ENCODE measurements at regions not wholly inside any gene's neighbourhood (a gene's known extent, or its start where the extent isn't known, plus 50 kb on each side); places are given as distances from the start of the nearest gene placed in this dataset.

- Histone ChIP-seq H3K9me3 (no peaks in the 10 kb centered on the region), H3K4me1 (ENCODE audit: control insufficient read depth in 1 of 2, low read depth in 2 of 2) (no peaks in the 10 kb centered on the region)
- ATAC-seq (ENCODE audit: insufficient number of reproducible peaks, low FRiP score, low read depth): no peak
Observed at GRCh38 chr2:71928734-71929481, 218.8 kb downstream of the CYP26B1 start.

GRCh38 chr2:71927757-71928715, 219.6 kb downstream of the CYP26B1 start:
- Histone ChIP-seq H3K36me3 (no peaks in the 10 kb centered on the region), H3K27ac (no peak overlapping the region), H3K9me3 (no peaks in the 10 kb centered on the region), H3K4me3 (no peak overlapping the region), H3K27me3 (replicated peaks; ENCODE audit: insufficient read depth) (no peaks in the 10 kb centered on the region), H3K4me1 (ENCODE audit: control insufficient read depth in 1 of 2, low read depth in 2 of 2) (no peaks in the 10 kb centered on the region)
- ATAC-seq (ENCODE audit: insufficient number of reproducible peaks, low FRiP score, low read depth) (no peak), DNase-seq (ENCODE audit: low spot score) (no peak)
- TF ChIP-seq CTCF (IDR thresholded peaks at IDR 0.05): no peak

More at GRCh38 chr2:71928734-71929481, 218.8 kb downstream of the CYP26B1 start:
- H3K36me3 ChIP-seq: no peaks in the 10 kb centered on the region
- H3K27me3 ChIP-seq (replicated peaks; ENCODE audit: insufficient read depth): no peaks in the 10 kb centered on the region
- no peak for DNase-seq (ENCODE audit: low spot score)
- no peak overlapping the region for H3K4me3 ChIP-seq
- no peak for TF ChIP-seq CTCF (IDR thresholded peaks at IDR 0.05)
- H3K27ac ChIP-seq: no peak overlapping the region

- Histone ChIP-seq H3K9me3 (no peaks in the 10 kb centered on the region), H3K4me3 (no peak overlapping the region), H3K27me3 (replicated peaks; ENCODE audit: insufficient read depth) (no peaks in the 10 kb centered on the region), H3K36me3 (no peaks in the 10 kb centered on the region), H3K4me1 (ENCODE audit: control insufficient read depth in 1 of 2, low read depth in 2 of 2) (no peaks in the 10 kb centered on the region), H3K27ac (no peak overlapping the region)
- DNase-seq (ENCODE audit: low spot score) (no peak), ATAC-seq (ENCODE audit: insufficient number of reproducible peaks, low FRiP score, low read depth) (no peak)
- TF ChIP-seq CTCF (IDR thresholded peaks at IDR 0.05): no peak
Observed at GRCh38 chr2:71926876-71927756, 220.5 kb downstream of the CYP26B1 start.

- no peaks in the 10 kb centered on the region for H3K36me3 ChIP-seq
- no peaks in the 10 kb centered on the region for H3K4me1 ChIP-seq (ENCODE audit: control insufficient read depth in 1 of 2, low read depth in 2 of 2)
- no peak overlapping the region for H3K27ac ChIP-seq
- no peaks in the 10 kb centered on the region for H3K27me3 ChIP-seq (replicated peaks; ENCODE audit: insufficient read depth)
- no peak overlapping the region for H3K4me3 ChIP-seq
- no peak for TF ChIP-seq CTCF (IDR thresholded peaks at IDR 0.05)
- no peaks in the 10 kb centered on the region for H3K9me3 ChIP-seq
- DNase-seq (ENCODE audit: low spot score): no peak
- ATAC-seq (ENCODE audit: insufficient number of reproducible peaks, low FRiP score, low read depth): no peak
Observed at GRCh38 chr2:71926089-71926447, 221.6 kb downstream of the CYP26B1 start.

Measured in thoracic aorta (tissue), 2 donors.